K562 (cell line): ENCODE measurements at regions not wholly inside any gene's neighbourhood (a gene's known extent, or its start where the extent isn't known, plus 50 kb on each side); places are given as distances from the start of the nearest gene placed in this dataset.

ENCODE experiments used
- ATAC-seq: fragments of 200-7000 bp; cut with Tn5 transposase; 3 replicates; pipeline ENCODE4 v1.9.1; 2020; ENCODE audit warnings: moderate library complexity
- BruUV-seq: library from RNA; stranded (reverse); fragments of 400-500 nt; replicated peaks from 2 replicates; lab custom pipeline; 2021; lab: Mats Ljungman, UMichigan
- CTCF ChIA-PET: fragments of 300-600 bp; formaldehyde crosslinking; extraction: SDS; loops from one replicate; lab custom pipeline; 2021; ENCODE audit warnings: low intra/inter-chr PET ratio; lab: Yijun Ruan, JAX
- POLR2A ChIA-PET: fragments of 300-600, 350-650 bp; sonication (Branson Sonifier 250); formaldehyde crosslinking; extraction: SDS; loops from one replicate; lab custom pipeline; 2021; ENCODE audit warnings: antibody characterized with exemption, inconsistent platforms; lab: Yijun Ruan, JAX
- DNase-seq, 4 experiments: peaks; one replicate each; pipeline versions ENCODE4 v3.0.0 to v3.0.0-alpha.2; 2011 to 2018; ENCODE audit warnings: low spot score in 3 of 4, mixed read lengths in 3 of 4; ENCODE audit errors: extremely low read depth in 1 of 4
- FAIRE-seq: peaks from 2 replicates; lab custom pipeline; 2011; peaks lifted over from hg19 to GRCh38; lab: Jason Lieb, UNC
- H2AFZ ChIP-seq: 2 replicates; pipeline ENCODE4 v1.6.0; 2011; ENCODE audit warnings: low read depth, low read length, control low read depth, inconsistent platforms
- H3K27ac ChIP-seq: fragments of 200-600 bp; 3 replicates; pipeline ENCODE4 v1.8.0; 2011; ENCODE audit warnings: low read depth, mild to moderate bottlenecking, control low read depth, inconsistent platforms, low read length, moderate library complexity, mixed read lengths; ENCODE audit errors: extremely low read depth
- H3K27me3 ChIP-seq, 2 experiments: fragments of 300-600 bp in 1 of 2; 2 replicates in 1 of 2; 3 replicates in 1 of 2; pipeline versions ENCODE4 v1.6.0 to v1.8.0; 2011; ENCODE audit warnings: inconsistent platforms in 2 of 2, low read length in 2 of 2, mild to moderate bottlenecking in 1 of 2, mixed read lengths in 1 of 2, moderate library complexity in 1 of 2; ENCODE audit not compliant: control insufficient read depth in 2 of 2, insufficient read depth in 2 of 2
- H3K36me3 ChIP-seq: fragments of 300-600 bp; 3 replicates; pipeline ENCODE4 v1.8.0; 2011; ENCODE audit warnings: mild to moderate bottlenecking, low read length, inconsistent platforms; ENCODE audit not compliant: control insufficient read depth, insufficient read depth
- H3K4me1 ChIP-seq, 2 experiments: fragments of 200-600 bp in 1 of 2; replicated peaks in 1 of 2; 2 replicates in 1 of 2; 3 replicates in 1 of 2; pipeline versions ENCODE4 v1.5.1 to v1.8.0; 2011; ENCODE audit warnings: inconsistent platforms in 2 of 2, low read length in 2 of 2, mild to moderate bottlenecking in 1 of 2, mixed read lengths in 1 of 2, moderate library complexity in 1 of 2; ENCODE audit not compliant: control insufficient read depth in 2 of 2, insufficient read depth in 2 of 2
- H3K4me2 ChIP-seq: 2 replicates; pipeline ENCODE4 v1.6.1; 2011; ENCODE audit warnings: low read length, control low read depth, inconsistent platforms, mixed read lengths; ENCODE audit not compliant: insufficient read depth
- H3K4me3 ChIP-seq: fragments of 200-600 bp; sonication (generic), shearing (Covaris generic); 2 replicates; pipeline ENCODE4 v1.5.1; 2016; ENCODE audit warnings: control low read depth, inconsistent platforms
- H3K79me2 ChIP-seq: fragments of 200-600 bp; 3 replicates; pipeline ENCODE4 v1.8.0; 2011; ENCODE audit warnings: low read length, inconsistent platforms; ENCODE audit not compliant: control insufficient read depth, insufficient read depth
- H3K9ac ChIP-seq, 2 experiments: 2 replicates each; pipeline versions ENCODE4 v1.6.0 to v1.6.1; 2011; ENCODE audit warnings: low read depth in 2 of 2, low read length in 2 of 2, control low read depth in 1 of 2, inconsistent platforms in 1 of 2, mild to moderate bottlenecking in 1 of 2, mixed read lengths in 1 of 2; ENCODE audit not compliant: insufficient read depth in 1 of 2
- H3K9me1 ChIP-seq: one replicate; pipeline ENCODE4 v1.6.0; 2011; ENCODE audit warnings: inconsistent platforms, mild to moderate bottlenecking, low read length, moderate library complexity; ENCODE audit not compliant: control insufficient read depth, insufficient read depth
- H3K9me3 ChIP-seq: replicated peaks from 2 replicates; pipeline ENCODE4 v1.5.1; 2011; ENCODE audit warnings: low read depth, low read length, inconsistent platforms; ENCODE audit not compliant: control insufficient read depth, insufficient read depth
- H4K20me1 ChIP-seq: replicated peaks from 2 replicates; pipeline ENCODE4 v1.6.1; 2011; ENCODE audit warnings: low read length, inconsistent platforms, mixed read lengths; ENCODE audit not compliant: control insufficient read depth, insufficient read depth
- CBX5 ChIP-seq: IDR thresholded peaks from 2 replicates; pipeline ENCODE4 v1.6.1; 2014; ENCODE audit warnings: low read depth, borderline replicate concordance
- FOXP1 ChIP-seq: sonication (generic); formaldehyde crosslinking; IDR thresholded peaks from 2 replicates; pipeline ENCODE4 v1.8.0; 2022; ENCODE audit warnings: mild to moderate bottlenecking, missing genetic modification reagents
- HBP1 ChIP-seq: fragments of 450-650 bp; formaldehyde crosslinking; IDR thresholded peaks from 2 replicates; pipeline ENCODE4 v1.4.0; 2022; ENCODE audit warnings: missing genetic modification characterization
- HMGXB4 ChIP-seq: sonication (generic); formaldehyde crosslinking; IDR thresholded peaks from 2 replicates; pipeline ENCODE4 v1.8.1; 2023; ENCODE audit warnings: mild to moderate bottlenecking, missing genetic modification reagents
- HSF4 ChIP-seq: fragments of 250-450 bp; sonication (Bioruptor Pico); IDR thresholded peaks from 2 replicates; pipeline ENCODE4 v2.1.2; 2022; ENCODE audit warnings: mild to moderate bottlenecking, moderate library complexity, borderline replicate concordance
- MBD1 ChIP-seq: fragments of 250-450 bp; sonication (Bioruptor Pico); IDR thresholded peaks from 2 replicates; pipeline ENCODE4 v1.8.0; 2022; ENCODE audit warnings: inconsistent platforms
- PRMT5 ChIP-seq: sonication (generic); formaldehyde crosslinking; IDR thresholded peaks from 2 replicates; pipeline ENCODE4 v1.5.0; 2020; ENCODE audit warnings: missing genetic modification reagents
- SNAPC5 ChIP-seq: fragments of 250-450 bp; sonication (Bioruptor Pico); IDR thresholded peaks from 2 replicates; pipeline ENCODE4 v1.8.0; 2021; ENCODE audit warnings: moderate library complexity, mild to moderate bottlenecking, inconsistent platforms
- SPI1 ChIP-seq: IDR thresholded peaks from 2 replicates; pipeline ENCODE4 v1.6.1; 2011; ENCODE audit warnings: low read depth, low read length, control low read depth, borderline replicate concordance
- SREBF2 ChIP-seq: sonication (generic); formaldehyde crosslinking; IDR thresholded peaks from 2 replicates; pipeline ENCODE4 v1.4.0; 2020; ENCODE audit warnings: mild to moderate bottlenecking, missing genetic modification reagents
- TCF7L2 ChIP-seq: fragments of 150-350 bp; IDR thresholded peaks from 2 replicates; pipeline ENCODE4 v1.6.1; 2016; ENCODE audit warnings: low read depth, mild to moderate bottlenecking, low read length, moderate library complexity
- THRA ChIP-seq: fragments of 450-650 bp; IDR thresholded peaks from 2 replicates; pipeline ENCODE4 v1.6.1; 2017; ENCODE audit warnings: mild to moderate bottlenecking, moderate library complexity
- YBX1 ChIP-seq: fragments of 450-650 bp; IDR thresholded peaks from 2 replicates; pipeline ENCODE4 v1.7.1; 2016; ENCODE audit warnings: mild to moderate bottlenecking
- ZNF239 ChIP-seq: fragments of 250-450 bp; sonication (Bioruptor Pico); IDR thresholded peaks from 2 replicates; pipeline ENCODE4 v1.4.0; 2020; ENCODE audit warnings: mild to moderate bottlenecking
- ZNF395 ChIP-seq: fragments of 200-800 bp; sonication (Bioruptor generic); IDR thresholded peaks from 2 replicates; pipeline ENCODE4 v1.6.1; 2017; ENCODE audit warnings: missing genetic modification characterization, missing compliant biosample characterization
- ZNF778 ChIP-seq: fragments of 450-650 bp; formaldehyde crosslinking; IDR thresholded peaks from 2 replicates; pipeline ENCODE4 v1.4.0; 2020; ENCODE audit warnings: mild to moderate bottlenecking, moderate library complexity
- ZZZ3 ChIP-seq: fragments of 450-650 bp; IDR thresholded peaks from 2 replicates; pipeline ENCODE4 v1.6.1; 2016; ENCODE audit warnings: antibody characterized with exemption, mild to moderate bottlenecking, moderate library complexity
- WGBS: fragments of 100-300 bp; shearing (Covaris generic); methylation state at CpG from one replicate; pipeline ENCODE4 v1.1.6; 2016; ENCODE audit warnings: low coverage, mixed read lengths; ENCODE audit not compliant: insufficient coverage; ENCODE audit errors: missing lambda C conversion rate; 5-methylcytosine and 5-hydroxymethylcytosine counted together
- in situ Hi-C: fragments of 300-500 bp; cut with MboI; formaldehyde crosslinking; loops from 4 replicates; pipeline ENCODE4 v1.15.0; 2018; ENCODE audit warnings: inconsistent platforms, mixed read lengths
- intact Hi-C: fragments of 100-400 bp; cut with micrococcal nuclease; formaldehyde crosslinking; loops from 2 replicates; pipeline ENCODE4 v1.14.2; 2022

GRCh38 chr1:189782295-189782694 lies 695.4 kb downstream of the BRINP3 start:
- Histone ChIP-seq H3K9me3 (no peaks in the 10 kb centered on the region), H3K9ac (no peak overlapping the region), H3K79me2 (no peaks in the 10 kb centered on the region), H3K4me3 (no peak overlapping the region), H3K9me1 (no peaks in the 10 kb centered on the region), H3K36me3 (no peaks in the 10 kb centered on the region), H2AFZ (no peak overlapping the region), H3K27me3 (no peaks in the 10 kb centered on the region), H3K27ac (no peak overlapping the region), H3K4me1 (no peaks in the 10 kb centered on the region), H3K4me2 (no peak overlapping the region), H4K20me1 (no peaks in the 10 kb centered on the region)
- POLR2A ChIA-PET, result no interaction called here
- DNase-seq (no peak), FAIRE-seq (no peak), ATAC-seq (no peak)
- intact Hi-C loops (no loop called here), in situ Hi-C loops (no loop called here)
- WGBS, result 0% methylated on average over 2 of the region's 2 CpGs
- BruUV-seq, result no TSS peak
- CTCF ChIA-PET, result no interaction called here
- TF ChIP-seq ZNF778 (CRISPR knock-in tag) (no peak), TCF7L2 (no peak), THRA (no peak), SNAPC5 (no peak), PRMT5 (CRISPR knock-in tag) (no peak), HBP1 (CRISPR knock-in tag) (no peak), SREBF2 (no peak), SPI1 (no peak), MBD1 (no peak), ZNF395 (CRISPR knock-in tag) (no peak), HMGXB4 (no peak), HSF4 (CRISPR knock-in tag) (no peak), CBX5 (no peak), FOXP1 (no peak), YBX1 (no peak), ZZZ3 (no peak), ZNF239 (CRISPR knock-in tag) (no peak)
